H7 (cell line): ENCODE measurements at regions not wholly inside any gene's neighbourhood (a gene's known extent, or its start where the extent isn't known, plus 50 kb on each side); places are given as distances from the start of the nearest gene placed in this dataset.

Source experiments
- DNase-seq: peaks from one replicate; pipeline ENCODE4 v3.0.0; 2012
- H3K27me3 ChIP-seq: 2 replicates; pipeline ENCODE4 v1.6.0; 2011; ENCODE audit warnings: mild to moderate bottlenecking, low read length; ENCODE audit not compliant: control insufficient read depth, insufficient read depth
- H3K36me3 ChIP-seq: replicated peaks from 2 replicates; pipeline ENCODE4 v1.5.1; 2011; ENCODE audit warnings: low read length; ENCODE audit not compliant: control insufficient read depth, insufficient read depth
- H3K4me3 ChIP-seq: 2 replicates; pipeline ENCODE4 v1.5.1; 2011; ENCODE audit warnings: low read depth, mild to moderate bottlenecking, control low read depth, low read length, moderate library complexity; ENCODE audit not compliant: insufficient read depth

DNA sequence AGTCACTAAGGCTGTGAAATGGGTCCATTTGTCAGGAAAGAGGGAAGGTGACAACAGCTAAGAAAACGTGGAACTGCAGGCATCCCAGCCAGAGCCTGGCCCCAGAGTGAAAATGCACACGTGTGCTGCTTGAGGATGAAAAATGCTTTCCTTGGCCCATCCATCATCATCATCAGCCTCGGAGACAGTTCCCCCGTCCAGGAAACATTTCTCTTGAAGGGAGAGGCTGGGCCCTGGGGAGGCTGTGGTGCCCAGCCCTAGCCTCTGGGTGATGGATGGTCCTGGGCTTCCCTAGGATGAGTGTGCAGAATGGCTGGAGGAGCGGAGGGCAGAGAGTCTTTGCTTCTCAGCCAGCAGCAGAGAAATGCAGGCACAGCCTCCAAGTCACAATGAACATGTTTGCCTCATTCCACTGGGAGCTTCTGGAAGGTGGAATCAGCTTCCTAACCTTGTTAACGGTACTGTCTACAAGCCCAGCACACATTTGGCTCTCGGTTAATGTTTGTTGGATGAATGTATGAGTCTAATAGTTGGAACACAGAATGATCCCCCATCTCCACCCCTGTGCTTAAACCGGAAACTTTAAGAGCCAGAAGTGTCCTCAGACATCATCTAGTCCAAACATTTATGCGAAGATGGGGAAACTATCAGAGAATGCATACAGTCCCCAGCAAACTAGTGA is 164.0 kb downstream of the RDH14 start:
- Histone ChIP-seq H3K36me3 (no peaks in the 10 kb centered on the region), H3K4me3 (no peak overlapping the region), H3K27me3 (no peaks in the 10 kb centered on the region)
- no peak for DNase-seq

DNA sequence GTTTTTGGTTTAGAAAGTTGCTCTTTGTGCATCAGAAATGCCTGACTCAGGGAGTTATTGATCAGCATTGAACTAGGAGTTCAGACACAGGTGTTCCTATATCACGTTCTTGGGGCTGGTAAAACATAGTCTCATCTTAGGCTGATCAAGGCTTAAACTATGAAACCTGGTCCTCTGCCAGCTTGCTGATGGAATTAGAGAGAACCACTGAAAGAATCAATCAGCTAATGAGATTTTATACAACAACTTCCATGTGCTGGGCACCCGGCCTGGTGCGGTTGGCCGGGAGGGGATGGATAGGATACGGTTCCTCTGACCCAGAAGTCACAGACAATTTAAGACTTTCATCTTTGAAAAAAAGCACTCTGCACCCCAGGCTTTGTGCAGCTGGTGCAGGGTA is 164.9 kb downstream of the RDH14 start:
- H3K36me3 ChIP-seq, result no peaks in the 10 kb centered on the region
- no peaks in the 10 kb centered on the region for H3K27me3 ChIP-seq
- no peak for DNase-seq
- H3K4me3 ChIP-seq, result no peak overlapping the region

DNA sequence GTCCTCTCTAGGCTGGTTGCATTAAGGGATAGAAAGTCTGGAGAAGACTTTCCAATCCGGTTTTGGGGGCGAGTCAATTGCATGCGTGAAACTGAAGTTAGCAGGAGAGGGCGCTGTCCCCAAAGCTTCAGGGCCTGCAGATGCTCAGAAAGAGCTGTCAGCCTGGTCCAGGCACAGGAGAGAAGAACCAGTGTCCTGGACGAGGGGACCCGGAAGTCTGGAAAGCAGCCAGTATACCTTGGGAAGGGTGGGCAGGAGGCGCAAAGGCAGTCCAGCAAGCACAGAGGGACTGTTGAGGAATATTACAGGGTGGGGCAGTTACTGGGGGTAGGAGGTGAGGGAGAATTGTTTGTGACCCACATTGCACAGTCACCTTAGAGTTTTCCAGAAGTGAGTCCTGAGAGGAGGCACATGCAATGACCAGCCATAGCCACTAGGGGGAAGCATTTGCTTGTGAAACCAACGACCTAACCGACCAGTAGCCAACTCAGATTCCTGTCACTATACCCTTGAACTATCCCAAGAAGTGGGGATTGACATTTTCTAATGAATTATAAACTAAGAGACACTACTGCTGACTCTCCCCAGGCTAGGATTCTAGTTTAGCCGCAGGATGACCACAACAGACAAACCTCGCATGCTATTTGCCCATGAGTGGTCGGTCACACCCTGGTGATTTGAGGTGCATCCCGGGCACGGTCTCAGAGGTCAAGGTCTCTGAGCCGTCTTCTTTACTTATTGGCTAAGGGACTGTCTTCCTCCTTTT is 172.8 kb downstream of the RDH14 start:
- Histone ChIP-seq H3K36me3 (no peaks in the 10 kb centered on the region), H3K4me3 (no peak overlapping the region), H3K27me3 (no peaks in the 10 kb centered on the region)
- peak; percentile 50 for DNase-seq

DNA sequence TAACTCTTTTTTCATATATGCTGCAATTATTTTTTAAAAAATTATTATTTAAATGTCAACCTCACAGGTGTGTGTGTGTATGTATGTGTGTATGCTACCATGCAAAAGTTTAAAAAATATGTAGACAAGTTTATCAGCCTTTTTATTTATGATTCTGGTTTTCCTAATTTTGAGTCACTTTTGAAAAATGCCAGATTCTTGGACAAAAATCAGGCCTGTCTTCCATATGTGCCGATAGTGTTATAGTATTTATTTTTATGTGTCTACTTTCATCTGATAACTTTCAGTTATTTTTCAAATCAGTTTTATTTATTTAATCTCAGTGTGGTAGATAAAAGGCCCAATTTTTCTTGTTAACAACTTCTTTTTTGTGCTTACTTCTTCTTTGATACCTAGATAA is 176.2 kb downstream of the RDH14 start:
- no peaks in the 10 kb centered on the region for H3K36me3 ChIP-seq
- H3K4me3 ChIP-seq, result no peak overlapping the region
- H3K27me3 ChIP-seq, result no peaks in the 10 kb centered on the region
- no peak for DNase-seq

DNA sequence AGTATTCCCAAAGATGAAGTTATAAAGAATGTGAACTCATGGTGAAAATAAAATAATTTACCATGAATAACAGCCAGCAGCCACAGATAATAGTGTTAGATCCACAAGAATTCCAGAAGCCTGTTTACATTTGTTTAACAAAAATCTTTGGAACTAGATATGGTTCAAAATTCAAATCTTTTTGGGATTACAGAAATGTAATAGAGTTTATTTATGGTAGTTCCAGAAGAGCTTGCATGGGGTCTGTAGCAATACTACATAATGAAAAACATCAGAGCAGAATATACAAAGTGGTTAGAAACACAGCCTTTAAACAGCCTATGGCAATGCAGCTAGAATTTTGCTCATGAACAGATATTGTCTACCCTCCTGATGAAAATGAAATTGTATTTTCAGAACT is 179.1 kb downstream of the RDH14 start:
- no peaks in the 10 kb centered on the region for H3K27me3 ChIP-seq
- no peak for DNase-seq
- H3K4me3 ChIP-seq, result no peak overlapping the region
- no peaks in the 10 kb centered on the region for H3K36me3 ChIP-seq

DNA sequence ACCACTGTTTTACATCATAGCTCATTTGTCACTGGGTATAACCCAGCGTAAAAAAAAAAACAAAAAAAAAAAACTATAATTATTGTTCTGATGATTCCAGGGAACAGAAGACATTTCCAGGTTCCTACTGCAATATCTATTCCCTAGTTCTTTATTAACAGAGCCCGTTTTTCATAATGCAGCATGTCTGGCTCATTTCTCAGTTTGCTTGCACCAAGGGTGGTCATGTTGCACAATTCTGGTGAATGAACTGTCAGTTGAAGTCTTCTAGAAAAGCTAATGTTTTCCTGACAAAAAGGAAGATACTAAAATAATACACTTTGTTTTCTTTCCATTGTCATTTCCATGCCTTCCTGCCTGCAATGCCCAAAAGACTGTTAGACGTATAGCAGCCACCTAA is 180.1 kb downstream of the RDH14 start:
- Histone ChIP-seq H3K4me3 (no peak overlapping the region), H3K36me3 (no peaks in the 10 kb centered on the region)
- DNase-seq, result no peak

DNA sequence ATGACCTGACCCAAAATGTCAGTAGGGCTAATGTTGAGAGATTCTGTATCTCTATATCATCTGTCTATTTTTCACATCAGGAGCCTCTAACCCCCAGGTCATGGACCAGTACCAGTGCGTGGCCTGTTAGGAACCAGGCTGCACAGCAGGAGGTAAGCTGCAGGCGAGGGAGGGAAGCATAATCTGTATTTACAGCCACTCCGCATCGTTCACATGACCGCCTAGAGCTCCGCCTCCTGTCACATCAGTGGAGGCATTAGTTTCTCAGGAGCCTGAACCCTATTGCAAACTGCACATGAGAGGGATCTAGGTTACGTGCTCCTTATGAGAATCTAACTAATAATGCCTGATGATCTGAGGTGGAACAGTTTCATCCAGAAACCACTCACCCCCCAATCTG is 180.6 kb downstream of the RDH14 start:
- H3K36me3 ChIP-seq, result no peaks in the 10 kb centered on the region
- no peaks in the 10 kb centered on the region for H3K27me3 ChIP-seq
- DNase-seq, result no peak
- no peak overlapping the region for H3K4me3 ChIP-seq

More for the DNA sequence above, 180.1 kb downstream of the RDH14 start:
- H3K27me3 ChIP-seq, result no peaks in the 10 kb centered on the region

DNA sequence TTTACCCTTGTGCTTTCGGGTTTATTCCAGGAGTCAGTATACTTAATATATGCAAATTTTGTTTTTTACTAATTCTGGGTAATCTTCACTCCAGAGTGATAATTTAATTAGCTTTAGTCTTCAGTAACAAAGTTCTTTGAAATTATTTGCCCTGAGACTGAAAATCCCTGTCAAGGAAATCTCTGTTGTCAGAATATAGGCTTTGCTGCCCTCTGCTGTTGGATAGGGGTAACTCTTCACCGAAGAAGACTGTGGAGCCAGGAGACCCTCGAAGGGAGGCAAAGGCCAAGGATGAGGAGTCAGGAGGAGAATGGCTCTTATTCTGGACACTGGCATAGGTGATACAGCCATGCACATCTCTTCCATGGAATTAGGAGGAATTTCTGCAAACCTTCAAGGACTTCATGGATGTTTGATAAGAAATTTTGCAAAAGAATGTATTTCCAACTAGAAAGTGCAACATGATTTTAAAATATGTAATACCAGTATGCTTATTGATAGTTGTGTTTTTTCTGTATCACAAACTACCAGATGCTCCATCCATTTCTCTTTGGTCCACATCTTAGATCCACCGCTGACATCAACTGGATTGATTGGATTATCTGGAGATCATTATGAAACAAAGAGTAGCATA is 182.3 kb downstream of the RDH14 start:
- Histone ChIP-seq H3K4me3 (no peak overlapping the region), H3K27me3 (no peaks in the 10 kb centered on the region), H3K36me3 (no peaks in the 10 kb centered on the region)
- DNase-seq, result peak; percentile 35

DNA sequence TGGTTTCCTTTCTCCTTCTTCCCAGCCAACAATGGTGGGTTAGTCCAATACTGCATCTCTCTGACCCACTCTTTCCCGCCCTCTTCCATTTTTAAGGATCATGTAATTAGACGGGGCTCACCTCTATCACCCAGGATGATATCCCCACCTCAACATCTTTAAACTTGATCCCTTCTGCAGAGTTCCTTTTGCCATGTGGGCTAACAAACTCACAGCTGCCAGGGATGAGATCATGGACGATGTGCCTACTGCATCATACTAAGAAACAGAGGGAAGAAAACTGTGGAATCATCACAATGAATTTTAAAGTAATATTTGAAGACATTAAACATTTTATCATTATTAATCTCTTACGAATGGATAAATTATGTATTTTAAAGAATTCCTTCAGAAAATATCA is 183.5 kb downstream of the RDH14 start:
- no peaks in the 10 kb centered on the region for H3K36me3 ChIP-seq
- H3K27me3 ChIP-seq, result no peaks in the 10 kb centered on the region
- H3K4me3 ChIP-seq, result no peak overlapping the region

DNA sequence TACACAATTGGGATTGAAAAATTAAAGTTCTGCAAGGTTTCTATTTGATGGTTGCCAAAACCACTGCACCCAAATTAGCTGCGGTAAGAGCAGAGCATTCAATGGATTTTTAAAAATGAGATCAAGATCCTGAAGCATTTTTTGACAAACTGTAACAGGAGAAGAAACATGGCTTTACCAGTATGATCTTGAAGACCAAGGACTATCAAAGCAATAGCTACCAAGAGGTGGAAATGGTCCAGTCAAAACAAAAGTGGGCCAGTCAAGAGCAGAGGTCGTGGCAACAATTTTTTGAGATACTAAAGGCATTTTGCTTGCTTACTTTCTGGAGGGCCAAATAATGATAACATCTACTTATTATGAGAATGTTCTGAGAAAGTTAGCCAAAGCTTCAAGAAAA is 186.8 kb downstream of the RDH14 start:
- no peaks in the 10 kb centered on the region for H3K36me3 ChIP-seq
- no peak overlapping the region for H3K4me3 ChIP-seq
- DNase-seq, result no peak
- H3K27me3 ChIP-seq, result no peaks in the 10 kb centered on the region

More for the DNA sequence above, 183.5 kb downstream of the RDH14 start:
- no peak for DNase-seq

DNA sequence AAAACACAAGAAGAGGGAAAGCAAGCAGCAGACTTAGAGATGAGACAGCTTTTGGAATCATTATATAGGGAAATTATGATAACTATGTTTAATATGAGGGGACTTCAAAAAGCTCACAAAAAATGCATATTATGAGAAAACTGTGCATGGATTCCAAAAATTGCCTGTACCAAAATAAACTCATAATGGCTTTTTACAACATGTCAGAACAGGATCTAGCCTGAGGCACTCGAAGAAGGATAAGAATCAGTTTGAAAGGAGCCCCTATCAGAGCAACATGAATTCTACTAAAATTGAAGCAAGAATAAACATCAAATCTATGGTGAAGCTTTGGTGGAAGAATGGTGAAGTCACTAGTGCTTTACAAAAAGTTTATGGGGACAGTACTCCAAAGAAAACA is 187.4 kb downstream of the RDH14 start:
- no peak for DNase-seq
- Histone ChIP-seq H3K4me3 (no peak overlapping the region), H3K27me3 (no peaks in the 10 kb centered on the region), H3K36me3 (no peaks in the 10 kb centered on the region)

DNA sequence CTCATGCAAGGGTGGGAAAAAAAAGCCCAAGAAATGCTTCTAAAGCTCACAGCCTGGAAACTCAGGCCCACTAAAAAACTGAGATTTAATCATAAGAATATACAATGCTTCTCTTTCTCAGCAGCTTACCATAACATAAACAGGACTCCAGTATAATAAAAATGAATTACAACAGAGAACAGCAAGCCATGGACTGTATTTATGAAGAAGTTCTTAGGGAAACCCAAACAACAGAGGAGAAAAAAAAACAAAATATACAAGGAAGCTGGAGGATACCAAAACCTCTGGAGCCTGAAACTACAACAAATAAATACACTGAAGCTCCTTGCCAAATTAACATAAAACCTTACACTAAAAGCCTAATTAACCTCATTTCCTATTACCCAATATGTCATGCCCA is 187.8 kb downstream of the RDH14 start:
- no peak overlapping the region for H3K4me3 ChIP-seq
- H3K36me3 ChIP-seq, result no peaks in the 10 kb centered on the region
- H3K27me3 ChIP-seq, result no peaks in the 10 kb centered on the region
- DNase-seq, result no peak

DNA sequence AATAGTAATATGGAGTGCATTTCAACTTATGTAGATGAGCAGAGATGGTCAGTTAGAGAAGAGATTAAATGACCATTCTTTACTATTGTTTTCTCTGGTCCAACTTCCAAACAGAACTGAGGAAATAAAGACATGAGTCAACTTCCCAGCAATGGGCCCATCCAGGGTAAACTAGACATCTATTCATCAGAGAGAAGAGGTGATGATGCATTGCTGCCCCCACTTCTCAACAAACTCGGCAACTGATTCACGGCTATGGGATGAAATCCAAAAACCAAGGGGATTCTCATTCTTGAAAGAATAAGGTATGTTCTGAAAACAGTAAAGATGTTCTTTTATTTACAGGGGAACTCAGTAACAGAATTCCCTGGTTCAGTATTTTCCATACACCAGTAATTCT is 190.7 kb downstream of the RDH14 start:
- H3K4me3 ChIP-seq, result no peak overlapping the region
- DNase-seq, result no peak

DNA sequence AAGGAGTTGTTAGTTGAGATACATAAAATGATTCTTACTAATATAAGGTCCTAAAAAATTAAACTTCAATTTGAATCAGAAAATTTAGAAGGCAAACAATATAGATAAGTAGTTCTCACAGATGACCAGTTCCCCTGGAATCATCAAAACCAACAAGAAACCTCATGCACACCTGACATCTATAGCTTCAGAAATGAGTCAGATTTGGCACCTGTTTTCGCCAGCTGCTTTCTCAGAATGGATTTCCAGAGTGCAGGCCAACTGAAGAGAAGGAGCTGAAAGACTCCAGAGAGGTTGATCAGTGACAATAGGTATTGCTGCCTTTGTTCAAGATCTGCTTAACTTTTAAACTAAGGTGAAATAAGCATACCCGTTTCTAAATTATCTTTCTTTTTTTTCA is 192.4 kb downstream of the RDH14 start:
- no peak overlapping the region for H3K4me3 ChIP-seq
- no peak for DNase-seq
- no peaks in the 10 kb centered on the region for H3K27me3 ChIP-seq
- no peaks in the 10 kb centered on the region for H3K36me3 ChIP-seq

More for the DNA sequence above, 190.7 kb downstream of the RDH14 start:
- Histone ChIP-seq H3K27me3 (no peaks in the 10 kb centered on the region), H3K36me3 (no peaks in the 10 kb centered on the region)

DNA sequence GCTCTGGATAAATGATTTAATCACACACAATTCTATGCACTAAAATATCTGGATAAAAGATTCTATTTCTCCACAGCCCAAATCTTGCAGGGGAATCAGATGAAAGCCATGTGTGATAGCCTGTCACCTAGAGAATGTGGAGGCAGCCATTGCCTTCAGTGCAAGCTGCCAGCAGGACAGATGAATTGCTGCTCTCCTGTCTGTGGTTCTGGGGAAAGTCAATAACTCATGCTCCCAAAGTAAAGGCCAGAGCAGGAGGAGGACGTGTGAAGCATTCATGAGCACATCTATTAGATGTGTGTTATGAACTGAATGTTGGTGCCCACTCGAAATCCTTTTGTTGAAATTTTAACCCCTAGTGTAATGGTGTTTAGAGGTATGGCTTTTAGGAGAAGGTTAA is 195.1 kb downstream of the RDH14 start:
- Histone ChIP-seq H3K36me3 (no peaks in the 10 kb centered on the region), H3K4me3 (no peak overlapping the region), H3K27me3 (no peaks in the 10 kb centered on the region)
- no peak for DNase-seq
